Stimulated activated CD8-positive, alpha-beta memory T cell treated with anti-CD3 and anti-CD28 coated beads, Interleukin-7, amount 100 ng/mL, for 1 hour (primary cell): ENCODE measurements at regions not wholly inside any gene's neighbourhood (a gene's known extent, or its start where the extent isn't known, plus 50 kb on each side); places are given as distances from the start of the nearest gene placed in this dataset.

ENCODE experiments used
- DNase-seq, 2 donors: peaks; one replicate each; pipeline ENCODE4 v3.0.0-alpha.2; 2020; ENCODE audit warnings: low read depth in 2 of 2

DNA sequence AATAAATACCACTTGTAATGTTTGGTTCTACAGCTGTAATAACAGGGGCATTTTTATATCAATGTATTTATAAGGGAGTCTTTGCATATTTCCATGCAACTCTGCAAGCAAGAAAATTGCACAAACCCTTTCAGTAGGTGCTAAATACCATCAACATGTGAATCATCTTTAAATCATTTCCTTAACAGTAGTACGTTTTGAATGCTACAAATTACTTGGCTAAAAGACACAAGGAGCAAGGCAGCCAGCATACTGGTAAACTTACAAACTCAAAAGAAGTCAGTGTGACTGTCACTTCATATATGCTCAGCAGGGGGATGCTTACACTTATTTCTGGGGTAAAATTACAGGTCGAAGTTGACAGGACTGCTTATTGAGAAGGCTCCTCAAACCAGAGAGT, 402.4 kb downstream of the EFNB2 start:
- no peak for DNase-seq

DNA sequence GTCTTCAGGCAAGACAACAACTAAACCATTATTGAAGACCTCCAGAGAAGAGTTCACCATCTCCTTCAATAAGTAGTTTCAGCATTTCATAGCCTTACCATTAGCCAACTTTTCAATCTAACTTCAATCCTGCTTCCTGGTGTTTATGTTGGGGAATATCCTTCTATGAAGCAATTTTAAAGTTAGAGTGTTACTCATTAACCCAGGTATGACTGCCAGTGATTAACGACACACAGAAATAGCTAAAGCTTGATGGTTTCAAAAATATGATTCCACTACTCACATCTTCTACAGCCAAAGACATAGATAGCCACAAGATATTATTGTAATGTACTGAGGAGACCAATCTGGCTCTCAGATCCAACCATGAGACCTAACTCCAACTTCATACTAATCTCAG, 403.2 kb downstream of the EFNB2 start:
- no peak for DNase-seq

DNA sequence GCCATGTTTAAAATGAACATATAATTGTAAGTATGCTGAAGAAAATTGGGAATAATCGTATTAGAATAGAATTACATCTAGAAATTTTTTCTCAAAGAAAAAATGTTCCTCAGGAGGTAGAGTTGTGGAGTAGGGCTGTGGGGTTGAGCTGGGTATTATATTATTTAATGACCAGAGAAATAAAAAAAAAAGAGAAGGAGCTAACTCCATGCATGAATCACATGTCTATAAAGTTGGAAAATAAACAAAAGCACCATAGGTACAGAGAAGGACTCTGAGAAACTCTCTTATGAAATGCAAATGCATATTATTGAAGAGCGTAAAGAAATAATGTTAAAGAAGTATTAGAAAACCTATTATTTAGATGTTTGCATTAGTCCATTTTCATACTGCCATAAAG, 405.5 kb downstream of the EFNB2 start:
- no peak for DNase-seq

DNA sequence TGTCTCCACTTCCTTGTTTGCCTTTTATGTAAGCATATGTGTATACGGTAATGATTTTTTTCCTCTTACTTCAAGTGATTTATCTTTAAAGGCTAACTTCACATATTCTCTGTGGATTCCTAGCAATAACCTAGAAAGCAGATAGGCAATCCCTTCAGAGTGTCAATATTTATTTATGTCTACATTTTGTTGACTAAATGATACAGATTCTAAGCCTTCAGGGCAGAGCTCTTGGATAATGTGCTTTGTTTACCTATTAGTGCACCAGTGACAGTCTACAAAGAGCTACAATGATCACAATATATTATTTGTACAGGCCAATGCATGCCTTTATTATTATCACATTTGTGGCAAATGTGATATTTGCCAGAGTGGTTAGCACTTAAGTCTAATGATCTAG, 406.2 kb downstream of the EFNB2 start:
- no peak for DNase-seq

DNA sequence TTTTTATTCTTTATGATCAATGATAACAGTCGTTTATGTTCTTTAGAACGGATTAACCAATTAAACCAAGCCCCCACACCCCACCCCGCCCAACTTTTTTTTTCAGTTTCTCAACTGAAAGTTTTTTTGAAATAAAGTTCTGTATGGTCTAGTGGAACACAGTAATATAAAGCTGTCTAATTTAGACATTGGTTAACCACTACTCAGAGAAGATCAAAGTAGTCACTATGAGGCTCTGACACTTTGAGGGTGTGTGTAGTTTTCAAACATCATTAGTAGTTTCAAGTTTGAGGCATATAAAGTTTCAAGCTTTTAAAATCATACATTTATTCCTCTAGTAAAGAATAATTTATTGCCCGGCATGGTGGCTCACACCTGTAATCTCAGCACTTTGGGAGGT, 413.2 kb downstream of the EFNB2 start:
- DNase-seq: no peak

DNA sequence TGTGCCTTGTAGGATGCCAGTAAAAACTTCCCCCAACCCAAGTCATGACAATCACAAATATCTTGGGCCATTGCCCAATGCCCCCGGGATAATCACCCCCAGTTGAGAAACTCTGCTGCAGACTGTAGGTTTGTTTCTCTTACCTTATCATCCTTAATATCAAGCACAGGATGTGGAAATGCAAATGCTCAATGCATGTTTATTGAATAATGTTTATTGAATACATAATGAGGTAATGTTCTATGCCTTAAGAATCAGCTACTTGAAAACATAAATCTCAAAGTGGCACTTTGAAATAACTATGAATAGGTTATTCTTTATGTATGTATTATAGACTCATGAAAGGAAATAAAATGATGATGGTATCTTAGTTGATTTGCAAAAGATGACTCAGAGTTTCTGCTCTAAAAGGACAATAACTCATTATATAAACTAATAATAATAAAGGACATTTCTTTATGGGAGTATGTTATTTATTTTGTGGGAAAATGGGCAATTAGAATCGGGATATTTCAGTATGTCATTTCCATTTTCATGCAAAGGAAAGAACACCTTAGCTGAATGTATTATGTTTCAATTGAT, 414.2 kb downstream of the EFNB2 start:
- no peak for DNase-seq

DNA sequence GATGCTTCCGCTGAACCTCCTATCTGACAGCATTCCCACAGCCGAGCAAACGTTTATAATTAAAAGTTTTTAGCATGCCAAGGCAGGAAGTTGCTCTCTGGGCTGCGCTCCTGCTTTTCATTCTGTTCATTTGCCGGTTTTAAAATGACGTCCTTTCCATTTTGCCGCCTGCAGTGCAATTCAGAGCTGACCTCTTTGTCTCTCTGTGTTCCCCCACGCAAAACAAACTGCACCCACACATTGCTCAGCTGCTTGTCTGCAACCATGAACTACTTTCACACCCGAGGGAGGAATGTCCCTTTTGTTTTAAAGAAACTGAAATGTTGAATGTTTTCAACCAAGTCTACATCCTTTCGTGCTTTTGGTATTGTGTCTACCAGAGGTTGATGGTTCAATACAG, 416.5 kb downstream of the EFNB2 start:
- DNase-seq: no peak

DNA sequence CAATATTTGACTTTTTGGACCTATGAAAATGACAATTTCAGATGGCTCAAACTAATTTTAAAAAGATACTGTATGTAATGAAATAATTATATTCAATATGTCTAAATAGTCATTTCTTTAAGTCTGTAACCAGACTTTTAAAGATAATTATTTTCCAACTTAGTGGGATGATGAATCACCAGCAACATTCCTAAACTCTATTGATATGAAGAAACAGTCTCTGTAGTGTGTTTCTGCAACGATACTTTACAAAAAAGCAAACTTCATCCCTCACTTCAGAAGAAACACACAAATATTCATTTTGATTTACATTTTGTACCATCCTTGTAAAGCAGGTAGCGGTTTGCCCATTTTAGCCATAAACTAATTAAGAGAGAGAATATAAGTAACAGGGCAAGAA, 417.4 kb downstream of the EFNB2 start:
- DNase-seq: no peak

DNA sequence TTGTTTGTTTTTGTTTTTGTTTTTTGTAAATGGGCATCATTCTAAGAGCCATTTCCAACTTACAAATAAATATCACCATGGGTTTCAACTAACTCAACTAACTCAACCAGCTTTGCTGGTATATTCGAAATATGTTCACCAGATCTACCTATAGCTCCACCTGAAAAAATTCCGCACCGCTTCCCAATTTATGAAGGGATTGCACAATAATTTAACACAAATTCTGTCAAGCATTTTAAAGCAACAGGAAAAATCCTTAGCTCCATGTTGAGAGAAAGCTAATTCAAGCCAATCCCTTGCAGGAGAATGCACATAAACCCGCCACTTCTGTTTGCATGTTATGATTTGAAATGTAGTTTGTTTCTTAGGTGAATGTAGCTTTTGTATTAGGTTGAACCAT, 417.8 kb downstream of the EFNB2 start:
- no peak for DNase-seq

DNA sequence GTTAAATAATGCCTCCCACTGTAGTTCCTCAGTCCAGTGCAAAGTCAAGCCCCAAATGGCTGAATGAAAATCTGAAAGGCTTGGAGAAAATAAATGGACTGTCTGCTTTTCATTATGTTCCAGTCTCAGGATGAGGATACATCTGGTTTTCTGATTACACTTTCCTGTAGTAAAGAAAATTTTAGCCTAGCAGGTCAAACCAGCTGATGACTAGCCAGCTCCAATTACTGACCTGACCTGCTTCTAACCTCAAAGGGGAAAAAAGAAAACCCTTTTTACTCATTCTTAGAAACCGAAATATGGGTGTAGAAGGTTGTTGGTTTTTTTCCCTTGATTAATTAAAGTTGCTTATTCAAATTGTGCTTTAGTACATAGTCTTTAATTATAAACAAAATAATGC, 418.4 kb downstream of the EFNB2 start:
- DNase-seq: no peak

DNA sequence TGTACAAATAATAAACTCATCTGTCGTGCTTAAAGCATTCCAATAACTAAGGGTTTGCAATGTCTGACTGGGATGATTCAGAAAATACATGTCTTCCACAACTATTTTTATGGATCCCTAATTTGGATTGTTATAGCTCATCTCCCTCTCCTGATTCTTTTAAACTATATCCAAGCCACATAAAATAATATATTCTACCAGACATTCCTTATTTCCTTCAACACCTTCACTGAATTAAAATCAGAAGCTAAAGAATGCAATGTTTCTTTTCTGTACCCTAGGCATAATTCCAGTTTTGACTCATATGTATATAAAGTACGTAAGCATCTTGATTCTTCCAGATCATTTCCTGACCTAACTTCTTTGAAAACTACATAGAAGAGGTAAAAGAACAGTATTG, 420.4 kb downstream of the EFNB2 start:
- DNase-seq: no peak

DNA sequence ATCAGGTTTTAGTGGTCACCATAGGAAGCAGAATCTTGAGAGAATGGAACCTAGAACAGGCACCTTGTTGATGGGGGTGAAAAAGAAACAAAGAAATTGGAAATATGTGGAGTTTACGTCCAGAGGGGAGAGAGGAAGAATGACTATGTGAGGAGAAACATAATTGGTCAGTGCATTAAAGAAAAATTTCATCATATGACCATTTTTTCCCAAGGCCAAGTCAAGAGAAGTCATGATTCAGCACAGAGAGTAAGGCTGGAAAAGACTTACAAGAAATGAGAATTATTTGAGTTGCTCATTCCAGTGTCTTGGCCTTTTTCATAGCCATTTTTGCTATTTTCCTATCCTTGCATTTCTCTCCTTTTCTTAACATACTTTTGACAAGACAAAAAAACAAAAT, 421.7 kb downstream of the EFNB2 start:
- DNase-seq: no peak

DNA sequence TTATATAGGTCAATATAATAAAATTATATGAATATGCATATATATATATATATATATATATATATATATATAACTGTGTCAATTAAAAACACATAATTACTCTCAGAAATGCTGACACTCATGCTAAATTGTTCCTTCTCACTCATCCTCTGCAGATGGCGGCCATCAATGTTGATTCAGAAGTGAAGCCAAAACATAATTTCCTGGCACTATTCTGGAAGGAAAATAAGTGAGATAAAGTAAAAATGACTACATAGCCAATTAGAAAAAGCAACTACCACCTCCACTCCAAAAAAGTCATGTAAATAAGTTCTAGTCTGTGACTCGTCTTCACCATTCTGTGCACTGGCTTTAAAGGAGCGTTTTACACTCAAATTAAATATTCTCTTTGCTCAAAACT, 423.3 kb downstream of the EFNB2 start:
- DNase-seq: no peak

DNA sequence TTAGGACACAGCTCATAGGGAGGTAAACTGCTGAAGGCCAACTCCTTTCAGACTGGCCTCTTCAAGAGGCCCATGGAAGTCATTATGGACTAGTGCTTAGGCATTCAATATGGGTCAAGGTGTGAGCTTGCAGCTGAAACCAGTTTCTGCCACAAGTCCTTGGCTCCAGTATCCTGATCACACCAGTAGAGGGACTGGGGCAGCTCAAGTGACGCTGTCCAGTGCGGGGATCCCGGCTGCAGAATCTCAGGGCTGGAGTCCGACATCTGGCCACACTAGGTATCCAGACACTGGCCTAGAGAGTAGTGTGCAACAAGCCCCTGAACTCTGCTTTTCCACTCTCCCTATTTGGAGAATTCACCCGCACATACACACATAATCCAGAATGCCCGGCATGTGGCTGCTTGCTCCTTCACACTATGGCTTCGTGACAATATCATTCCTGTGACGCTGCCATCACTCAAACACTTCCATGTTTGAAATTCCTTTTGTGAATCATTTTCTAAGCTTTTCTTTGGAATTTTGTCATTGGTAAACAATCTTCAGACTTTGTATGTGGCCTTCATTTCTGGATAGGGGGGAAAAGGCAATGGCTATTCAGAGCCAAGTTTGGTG, 425.1 kb downstream of the EFNB2 start:
- DNase-seq: no peak

DNA sequence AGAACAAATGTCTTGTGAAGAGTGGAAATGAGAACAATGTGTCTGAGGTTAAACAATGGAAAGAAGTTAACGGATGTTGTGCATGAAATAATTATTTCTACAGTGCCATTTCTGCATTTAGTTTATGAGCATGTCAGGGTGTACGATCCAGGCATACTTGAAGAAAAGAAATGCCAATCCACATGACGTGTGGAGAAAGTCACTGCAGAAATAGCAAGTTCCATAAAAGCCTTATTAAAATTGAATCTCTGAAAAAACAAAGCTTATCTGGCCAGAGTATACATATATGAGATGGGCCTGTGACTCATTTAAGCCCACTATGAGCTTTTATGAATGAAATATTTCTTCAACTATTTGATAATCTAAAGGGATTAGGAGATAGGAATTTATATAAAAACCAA, 426.1 kb downstream of the EFNB2 start:
- no peak for DNase-seq

DNA sequence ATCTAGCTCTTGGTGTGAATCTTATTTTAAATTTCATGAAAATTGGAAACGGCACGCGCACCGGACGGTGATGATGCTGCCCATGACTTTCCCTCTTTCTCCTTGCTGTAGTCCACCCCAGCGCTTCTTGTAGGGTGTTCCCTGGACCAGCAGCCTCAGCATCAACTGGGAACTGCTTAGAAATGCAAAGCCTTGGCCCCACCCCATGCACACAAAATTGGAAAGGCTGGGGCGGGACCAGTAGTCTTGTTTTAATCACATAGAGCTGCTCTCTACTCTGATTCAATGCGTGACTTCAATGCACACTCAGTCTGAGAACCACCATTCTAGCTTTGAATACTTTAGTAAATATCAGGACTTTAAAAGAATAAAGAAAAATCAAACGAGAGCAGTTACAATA, 427.1 kb downstream of the EFNB2 start:
- DNase-seq: no peak

DNA sequence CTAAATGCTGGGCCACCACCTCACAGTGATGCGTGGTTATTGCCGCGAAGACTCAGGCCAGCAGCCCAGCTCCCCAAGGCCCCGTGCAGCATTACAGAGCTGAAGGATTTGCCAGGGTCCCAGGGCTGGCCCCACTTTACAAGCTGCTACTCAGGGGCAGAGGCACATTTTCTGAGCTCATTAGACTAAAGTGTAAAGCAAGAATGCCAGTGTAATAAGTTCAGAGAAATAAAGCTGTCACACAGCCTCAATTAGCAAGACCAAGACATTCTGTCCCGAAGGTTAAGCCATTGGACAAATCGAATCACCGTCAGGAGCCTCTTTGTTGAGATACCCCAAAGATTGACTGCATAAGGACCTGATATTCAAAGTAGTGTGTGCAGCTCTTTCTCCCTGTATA, 428.4 kb downstream of the EFNB2 start:
- no peak for DNase-seq

DNA sequence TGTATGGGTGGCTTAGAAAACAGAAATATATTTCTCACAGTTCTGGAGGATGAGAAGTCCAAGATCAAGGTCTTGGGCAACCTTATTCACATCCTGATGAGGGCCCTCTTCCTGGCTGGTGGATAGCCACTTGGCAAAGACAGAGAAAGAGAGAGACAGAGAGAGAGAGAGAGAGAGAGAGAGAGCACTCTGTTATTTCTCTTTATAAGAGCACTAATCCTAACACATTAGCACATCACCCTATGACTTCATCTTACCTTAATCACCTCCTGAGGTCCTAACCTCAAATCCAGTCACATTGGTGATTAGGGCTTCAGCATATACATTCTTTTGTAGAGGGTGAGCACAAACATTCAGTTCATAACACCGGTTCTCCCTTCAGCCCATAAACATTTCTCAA, 430.3 kb downstream of the EFNB2 start:
- DNase-seq: no peak

DNA sequence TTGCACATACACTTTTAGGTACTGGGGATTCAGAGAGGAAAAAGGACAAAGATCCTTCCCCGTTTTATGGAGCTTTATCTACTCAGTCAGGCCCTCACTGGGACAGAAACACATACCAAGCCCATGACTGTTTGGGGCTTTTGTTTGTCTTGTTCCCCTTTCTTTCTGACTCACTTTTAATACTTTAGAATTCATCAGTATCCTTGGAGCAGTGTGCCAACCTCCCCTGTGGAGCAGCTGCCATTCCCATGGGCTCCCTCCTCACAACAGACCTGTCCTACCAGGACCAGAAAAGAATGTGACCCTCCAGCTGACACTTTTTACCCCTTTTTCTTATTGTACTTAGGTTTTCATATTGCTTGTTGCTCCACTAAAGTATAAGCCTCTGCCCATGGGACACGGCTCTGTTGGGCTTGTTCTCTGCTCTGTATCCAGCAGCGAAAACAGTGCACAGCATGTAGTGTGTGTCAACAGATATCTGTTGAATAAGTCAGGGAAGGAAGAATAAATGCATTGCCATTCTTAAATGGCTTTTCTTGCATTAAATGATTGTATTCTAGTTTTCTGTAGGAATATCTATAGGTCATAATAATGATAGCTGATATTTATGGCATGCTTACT, 431.1 kb downstream of the EFNB2 start:
- no peak for DNase-seq

DNA sequence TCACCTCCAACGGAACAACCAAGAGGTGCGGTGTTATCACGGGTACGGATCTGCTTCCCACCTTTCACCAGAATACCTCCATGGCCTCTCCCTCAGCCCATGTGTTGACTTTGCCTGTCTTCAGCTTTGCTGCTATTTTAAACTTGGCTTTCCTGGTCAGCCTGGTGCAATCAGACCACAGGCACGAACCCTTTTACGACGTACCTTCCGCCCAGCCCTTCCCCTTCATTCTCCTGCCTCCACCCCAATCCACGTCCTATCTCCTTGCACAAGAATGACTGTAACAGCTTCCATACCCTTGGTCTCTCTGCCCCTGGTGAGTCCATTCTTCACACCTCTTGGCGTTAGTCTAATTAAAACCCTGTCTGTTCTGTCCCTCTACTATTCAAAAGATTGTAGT, 431.7 kb downstream of the EFNB2 start:
- no peak for DNase-seq

DNA sequence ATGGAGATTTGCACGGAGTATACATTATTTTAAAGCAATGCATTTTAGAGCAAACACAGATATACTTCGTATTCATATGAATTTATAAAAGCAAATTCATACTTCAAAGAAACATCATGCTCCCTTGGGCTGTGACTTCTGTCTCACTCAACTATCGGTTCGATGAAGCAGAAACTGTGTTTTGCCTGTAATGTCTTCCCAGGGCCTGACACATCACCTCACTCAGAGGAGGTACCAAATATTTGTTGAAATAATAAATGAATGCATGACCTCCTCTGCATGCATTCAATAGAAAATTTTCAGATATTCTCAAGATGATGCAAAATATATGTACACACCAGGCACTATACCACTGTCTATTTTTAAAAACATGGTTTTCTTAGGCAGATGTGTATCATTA, 432.7 kb downstream of the EFNB2 start:
- no peak for DNase-seq

DNA sequence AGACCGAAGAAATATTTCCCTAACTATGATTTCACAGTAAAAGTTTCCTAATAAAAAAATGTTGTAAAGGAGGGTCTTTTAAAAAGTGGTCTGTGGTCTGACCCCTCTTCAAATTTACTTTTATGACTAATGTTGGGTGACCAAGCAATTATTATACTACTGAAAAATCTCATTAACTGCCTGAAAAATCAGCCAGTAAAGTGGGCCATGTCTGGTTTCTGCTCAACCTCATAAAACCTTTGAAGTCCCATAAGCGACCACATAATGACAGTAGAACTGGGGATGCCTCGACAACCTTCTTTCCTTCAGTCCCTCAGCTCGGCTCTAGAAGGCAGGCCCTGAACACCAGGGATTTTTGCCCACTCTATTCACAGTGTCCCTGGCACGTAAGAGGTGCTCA, 434.3 kb downstream of the EFNB2 start:
- DNase-seq: no peak

DNA sequence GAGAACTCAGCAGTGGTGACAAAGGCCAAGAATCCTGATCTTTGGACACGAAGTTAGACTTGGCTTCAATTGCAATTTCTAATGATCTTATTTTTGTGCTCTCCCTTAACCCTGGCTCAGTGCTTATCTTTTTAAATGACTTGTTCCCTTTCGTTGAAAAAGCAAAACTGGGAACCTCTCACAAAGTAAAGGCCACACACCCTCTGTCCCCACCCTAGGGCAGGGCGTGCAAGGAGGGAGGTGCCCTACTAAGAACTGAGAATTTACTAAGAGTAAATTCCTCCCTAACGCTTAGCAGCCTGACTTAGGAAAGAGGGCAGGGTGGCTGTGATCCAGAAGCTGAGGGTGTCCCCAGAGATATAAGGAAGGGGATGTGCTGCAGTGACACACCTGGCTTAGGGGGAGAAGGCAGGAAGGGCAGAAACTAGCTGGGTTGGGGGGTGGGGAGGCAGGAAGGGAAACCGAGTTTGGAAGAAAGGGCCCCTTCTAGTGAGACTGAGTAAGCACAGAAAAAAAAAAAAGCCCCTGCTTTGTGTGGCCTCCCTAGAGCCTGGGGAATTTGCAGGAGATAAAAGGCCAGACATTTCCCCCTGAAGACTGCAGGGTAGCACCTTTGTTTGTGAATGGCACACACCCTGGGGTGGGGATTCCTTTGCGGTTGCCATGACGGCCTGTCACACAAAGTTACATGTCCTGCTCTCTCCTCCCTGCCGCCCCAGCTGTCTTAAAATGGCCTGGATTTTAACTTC, 435.1 kb downstream of the EFNB2 start:
- DNase-seq: no peak
